Psoas muscle (tissue), 7 donors: ENCODE measurements at regions not wholly inside any gene's neighbourhood (a gene's known extent, or its start where the extent isn't known, plus 50 kb on each side); places are given as distances from the start of the nearest gene placed in this dataset.

Experiments used
- ATAC-seq, 4 donors: fragments of 200-7000 bp; cut with Tn5 transposase; one replicate each; pipeline ENCODE4 v1.9.1; 2020; ENCODE audit warnings: moderate library complexity in 3 of 4, mild to moderate bottlenecking in 2 of 4
- DNase-seq, 2 donors: peaks; one replicate each; pipeline ENCODE4 v3.0.0-alpha.2; 2020
- H3K27ac ChIP-seq: fragments of 200-600 bp; one replicate; pipeline ENCODE4 v1.8.0; 2022
- H3K27me3 ChIP-seq, 3 donors: fragments of 200-600 bp in 1 of 3; one replicate each; pipeline versions ENCODE4 v1.6.1 to v1.8.0; 2013 to 2022; ENCODE audit warnings: low read length in 2 of 3, mild to moderate bottlenecking in 2 of 3, moderate library complexity in 1 of 3; ENCODE audit not compliant: insufficient read depth in 3 of 3
- H3K36me3 ChIP-seq, 2 donors: fragments of 200-600 bp in 1 of 2; one replicate each; pipeline versions ENCODE4 v1.6.1 to v1.8.0; 2013 to 2022; ENCODE audit warnings: low read depth in 1 of 2, mild to moderate bottlenecking in 1 of 2, moderate library complexity in 1 of 2; ENCODE audit not compliant: insufficient read depth in 1 of 2
- H3K4me1 ChIP-seq: fragments of 200-600 bp; one replicate; pipeline ENCODE4 v1.8.0; 2022
- H3K4me3 ChIP-seq: fragments of 200-600 bp; one replicate; pipeline ENCODE4 v1.8.0; 2022; ENCODE audit warnings: mild to moderate bottlenecking
- H3K9me3 ChIP-seq: fragments of 200-600 bp; one replicate; pipeline ENCODE4 v1.8.0; 2022
- WGBS, 3 donors: extraction: QIAGEN DNeasy Blood & Tissue Kit; methylation state at CpG; one replicate each; pipeline versions ENCODE4 v1.1.6 to v1.1.7; 2013; 5-methylcytosine and 5-hydroxymethylcytosine counted together
- intact Hi-C, 2 donors: fragments of 100-400 bp; cut with DNase I; formaldehyde crosslinking; loops; one replicate each; pipeline versions ENCODE4 v1.11.0 to v1.14.2; 2022
- TF ChIP-seq, protein P1 (sequence below): fragments of 200-600 bp; IDR thresholded peaks from one replicate; pipeline ENCODE4 v1.8.0; 2022; ENCODE audit warnings: antibody characterized with exemption
- donor health status: healthy with polysubstance abuse.
- donor health status: DM: no; HTN: no; CAD: no; lungs with moderate emphysema.
- donor health status: Bipolar disorder and iron deficiency.
- donor health status: healthy.
- donor health status: DM: yes; HTN: yes; CAD: no.
- donor health status: DM: no; HTN: no; CAD: no.
- donor health status: DM: yes; HTN: yes; CAD: no.

DNA sequence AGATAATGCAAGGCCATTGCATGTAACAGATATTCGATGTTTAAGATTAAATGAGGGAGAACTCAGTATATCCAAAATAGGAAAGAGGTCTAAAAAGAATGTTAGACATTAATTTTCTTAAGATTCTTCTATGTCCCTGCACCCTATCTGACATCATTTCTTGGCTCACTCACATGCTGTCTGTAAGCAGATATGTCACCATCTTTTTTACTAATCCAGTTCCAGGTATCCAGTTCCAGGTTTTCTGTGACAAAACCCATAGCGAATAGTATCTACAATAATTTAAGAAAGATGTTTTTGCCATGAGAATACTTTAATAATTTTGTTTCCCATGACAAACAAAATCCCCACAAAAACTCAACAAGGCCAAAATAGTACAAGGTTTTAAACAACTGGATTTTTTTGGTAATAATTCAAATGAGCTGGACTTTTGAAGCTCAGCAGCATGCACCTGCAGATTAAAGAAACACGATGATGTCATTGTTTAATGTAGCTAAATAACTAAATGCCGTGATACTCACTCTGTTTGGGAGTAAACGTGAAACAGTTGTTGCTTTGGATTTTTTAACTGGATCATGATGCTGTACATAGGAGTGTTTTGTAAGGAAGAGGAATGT, 867.6 kb downstream of the EPHA3 start:
- Histone ChIP-seq H3K9me3 (no peaks in the 10 kb centered on the region), H3K4me1 (no peaks in the 10 kb centered on the region), H3K27ac (no peak overlapping the region), H3K4me3 (no peak overlapping the region), H3K36me3 (no peaks in the 10 kb centered on the region), H3K27me3 (no peaks in the 10 kb centered on the region)
- ATAC-seq (no peak), DNase-seq (no peak)
- intact Hi-C loops: no loop called here
- TF ChIP-seq, protein P1, sequence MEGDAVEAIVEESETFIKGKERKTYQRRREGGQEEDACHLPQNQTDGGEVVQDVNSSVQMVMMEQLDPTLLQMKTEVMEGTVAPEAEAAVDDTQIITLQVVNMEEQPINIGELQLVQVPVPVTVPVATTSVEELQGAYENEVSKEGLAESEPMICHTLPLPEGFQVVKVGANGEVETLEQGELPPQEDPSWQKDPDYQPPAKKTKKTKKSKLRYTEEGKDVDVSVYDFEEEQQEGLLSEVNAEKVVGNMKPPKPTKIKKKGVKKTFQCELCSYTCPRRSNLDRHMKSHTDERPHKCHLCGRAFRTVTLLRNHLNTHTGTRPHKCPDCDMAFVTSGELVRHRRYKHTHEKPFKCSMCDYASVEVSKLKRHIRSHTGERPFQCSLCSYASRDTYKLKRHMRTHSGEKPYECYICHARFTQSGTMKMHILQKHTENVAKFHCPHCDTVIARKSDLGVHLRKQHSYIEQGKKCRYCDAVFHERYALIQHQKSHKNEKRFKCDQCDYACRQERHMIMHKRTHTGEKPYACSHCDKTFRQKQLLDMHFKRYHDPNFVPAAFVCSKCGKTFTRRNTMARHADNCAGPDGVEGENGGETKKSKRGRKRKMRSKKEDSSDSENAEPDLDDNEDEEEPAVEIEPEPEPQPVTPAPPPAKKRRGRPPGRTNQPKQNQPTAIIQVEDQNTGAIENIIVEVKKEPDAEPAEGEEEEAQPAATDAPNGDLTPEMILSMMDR: no peak
- WGBS, 3 donors: 51 to 65% (median 52%) methylated on average over 5 of the region's 5 CpGs

DNA sequence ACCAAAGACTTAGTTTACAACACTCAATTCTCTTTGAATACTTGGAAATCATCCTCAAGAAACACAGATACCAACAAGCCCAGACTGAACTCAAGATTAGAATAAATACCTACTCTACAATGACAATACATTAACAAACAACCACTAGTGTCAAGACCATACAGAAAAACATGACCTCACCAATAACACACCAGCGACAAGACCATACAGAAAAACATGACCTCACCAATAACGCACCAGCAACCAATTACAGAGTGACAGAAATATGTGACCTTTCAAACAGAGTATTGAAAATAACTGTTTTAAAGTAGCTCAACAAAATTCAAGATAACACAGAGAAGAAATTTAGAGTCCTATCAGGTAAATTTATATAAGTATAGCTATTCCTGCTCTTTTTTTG, 876.0 kb downstream of the EPHA3 start:
- H3K4me3 ChIP-seq: no peak overlapping the region
- 91 to 96% (median 93%) methylated on average over 2 of the region's 2 CpGs for WGBS, 3 donors
- no peak overlapping the region for H3K27ac ChIP-seq
- H3K9me3 ChIP-seq: no peaks in the 10 kb centered on the region
- TF ChIP-seq, protein P1: no peak
- DNase-seq (no peak), ATAC-seq (no peak)
- H3K4me1 ChIP-seq: no peaks in the 10 kb centered on the region
- intact Hi-C loops: no loop called here
- H3K27me3 ChIP-seq: no peaks in the 10 kb centered on the region
- H3K36me3 ChIP-seq: no peaks in the 10 kb centered on the region

DNA sequence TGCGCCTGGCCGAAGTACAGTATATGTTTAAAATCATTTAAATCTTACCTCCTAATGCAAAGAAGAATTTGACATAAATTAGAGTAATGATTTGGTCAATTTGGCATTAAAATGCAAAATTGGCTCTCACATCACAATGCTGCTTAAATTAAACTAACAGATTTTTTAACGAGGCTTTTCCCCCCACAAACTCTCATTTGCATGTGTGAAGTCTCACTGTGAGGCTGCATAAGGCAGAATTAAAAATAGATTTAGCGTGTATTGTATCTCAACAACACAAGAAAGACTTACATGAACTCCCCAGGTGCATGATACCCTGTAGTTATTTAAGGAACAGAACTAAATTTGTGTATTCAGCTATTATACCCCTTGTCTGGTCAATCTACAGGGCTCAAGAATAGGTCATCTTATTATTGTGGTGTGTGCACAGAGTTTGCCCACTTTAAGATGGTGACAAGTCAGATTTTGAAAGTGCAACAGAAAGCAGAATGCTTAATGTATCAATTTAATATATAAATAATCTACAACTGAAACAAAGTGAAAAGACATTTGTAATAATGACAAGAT, 897.9 kb downstream of the EPHA3 start:
- ATAC-seq (no peak), DNase-seq (no peak)
- no peaks in the 10 kb centered on the region for H3K36me3 ChIP-seq
- H3K4me3 ChIP-seq: no peak overlapping the region
- H3K27ac ChIP-seq: no peak overlapping the region
- no peaks in the 10 kb centered on the region for H3K27me3 ChIP-seq
- no peaks in the 10 kb centered on the region for H3K4me1 ChIP-seq
- 89% methylated on average over 4 of the region's 4 CpGs for WGBS, 3 donors
- intact Hi-C loops: no loop called here
- no peaks in the 10 kb centered on the region for H3K9me3 ChIP-seq
- TF ChIP-seq, protein P1: no peak

DNA sequence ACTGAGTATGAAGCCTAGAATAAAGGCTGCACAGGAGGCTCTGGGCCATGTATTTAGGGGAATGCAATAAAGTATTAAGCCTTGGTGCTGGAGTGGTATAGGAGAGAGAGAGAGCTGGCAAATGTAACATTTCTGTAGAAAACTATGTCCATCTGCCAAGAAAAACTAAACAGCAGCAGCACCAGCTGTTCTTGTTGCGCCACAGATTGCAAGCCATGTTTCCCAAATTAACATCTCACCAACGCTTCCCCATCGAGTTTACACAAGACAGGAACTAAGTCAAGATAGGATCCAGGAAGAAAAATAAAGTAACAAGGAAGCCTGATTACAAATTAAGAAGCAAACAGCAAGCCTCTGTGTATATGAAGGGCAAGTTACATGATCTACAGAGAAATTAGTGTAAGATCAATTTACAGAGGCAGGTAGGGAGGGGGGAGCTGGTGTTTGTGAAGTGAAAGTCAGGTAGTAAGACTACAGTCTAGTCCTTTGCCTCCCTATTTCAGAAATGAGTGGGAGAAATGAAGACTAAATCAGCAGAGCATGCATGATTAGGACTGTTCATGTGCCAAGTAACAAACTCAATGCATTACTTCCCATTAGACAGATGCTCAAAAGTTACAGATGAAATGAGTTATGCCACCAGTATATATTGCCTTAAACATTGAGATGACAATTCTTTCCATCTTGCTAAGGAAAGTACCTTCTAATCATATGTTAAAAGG, 900.5 kb downstream of the EPHA3 start:
- 11 to 23% (median 16%) methylated on average over 3 of the region's 3 CpGs for WGBS, 3 donors
- no peaks in the 10 kb centered on the region for H3K4me1 ChIP-seq
- intact Hi-C loops: no loop called here
- TF ChIP-seq, protein P1: no peak
- H3K4me3 ChIP-seq: no peak overlapping the region
- H3K36me3 ChIP-seq: no peaks in the 10 kb centered on the region
- H3K27me3 ChIP-seq: no peaks in the 10 kb centered on the region
- H3K9me3 ChIP-seq: no peaks in the 10 kb centered on the region
- no peak overlapping the region for H3K27ac ChIP-seq
- ATAC-seq (no peak), DNase-seq (no peak)
